Thyroid gland (tissue), 4 donors: ENCODE measurements at regions not wholly inside any gene's neighbourhood (a gene's known extent, or its start where the extent isn't known, plus 50 kb on each side); places are given as distances from the start of the nearest gene placed in this dataset.
"Not testable (repeated sequence)": the region's sequence is repeated elsewhere in the genome, so short reads cannot be mapped to it uniquely, and the experiment has no call there.

ENCODE experiments used
- CTCF ChIP-seq, 6 experiments: fragments of 200-600 bp in 3 of 6; fragments of 450-650 bp in 3 of 6; sonication (generic) in 3 of 6; IDR thresholded peaks; one replicate each; pipeline ENCODE4 v1.5.1; 2016 to 2019; ENCODE audit warnings: antibody characterized with exemption in 6 of 6, mild to moderate bottlenecking in 2 of 6, inconsistent platforms in 1 of 6, moderate library complexity in 1 of 6
- POLR2A ChIP-seq, 2 donors: fragments of 450-650 bp; IDR thresholded peaks; one replicate each; pipeline ENCODE4 v1.6.1; 2017; ENCODE audit warnings: antibody characterized with exemption in 2 of 2, mild to moderate bottlenecking in 2 of 2, moderate library complexity in 1 of 2

- not testable (repeated sequence) for TF ChIP-seq CTCF, POLR2A (IDR thresholded peaks at IDR 0.05)
Measured at GRCh38 chr9:63337899-63338604, 1947.0 kb downstream of the FOXD4L5 start.
